SK-N-SH treated with all-trans-retinoic acid at 6 μM for 48 hours (cell line): ENCODE measurements at regions not wholly inside any gene's neighbourhood (a gene's known extent, or its start where the extent isn't known, plus 50 kb on each side); places are given as distances from the start of the nearest gene placed in this dataset.

Experiments used
- ATAC-seq: fragments of 200-7000 bp; cut with Tn5 transposase; 3 replicates; pipeline ENCODE4 v1.9.1; 2020; ENCODE audit warnings: mild to moderate bottlenecking, moderate library complexity
- ARNTL ChIP-seq: fragments of 450-650 bp; formaldehyde crosslinking; IDR thresholded peaks from 2 replicates; pipeline ENCODE4 v1.5.0; 2020; ENCODE audit warnings: low read depth, mild to moderate bottlenecking, moderate library complexity, borderline replicate concordance
- BACH2 ChIP-seq: fragments of 250-450 bp; sonication (Bioruptor Pico); IDR thresholded peaks from 2 replicates; pipeline ENCODE4 v1.9.0; 2021; ENCODE audit warnings: mild to moderate bottlenecking, borderline replicate concordance
- CREB5 ChIP-seq: fragments of 250-450 bp; sonication (Bioruptor Pico); IDR thresholded peaks from 2 replicates; pipeline ENCODE4 v1.5.1; 2020; ENCODE audit warnings: low read depth, mild to moderate bottlenecking, moderate library complexity
- CSDC2 ChIP-seq: fragments of 250-450 bp; sonication (Bioruptor Pico); IDR thresholded peaks from 2 replicates; pipeline ENCODE4 v1.5.0; 2020; ENCODE audit warnings: mild to moderate bottlenecking, moderate library complexity
- CSRNP3 ChIP-seq: fragments of 250-450 bp; sonication (Bioruptor Pico); IDR thresholded peaks from 2 replicates; pipeline ENCODE4 v1.5.1; 2021; ENCODE audit warnings: mild to moderate bottlenecking, moderate library complexity
- ESRRG ChIP-seq: fragments of 250-450 bp; sonication (Bioruptor Pico); IDR thresholded peaks from 2 replicates; pipeline ENCODE4 v1.6.1; 2021; ENCODE audit warnings: mild to moderate bottlenecking
- GLIS3 ChIP-seq: fragments of 250-450 bp; sonication (Bioruptor Pico); IDR thresholded peaks from 2 replicates; pipeline ENCODE4 v1.5.0; 2020; ENCODE audit warnings: mild to moderate bottlenecking, moderate library complexity
- ISL1 ChIP-seq: fragments of 250-450 bp; sonication (Bioruptor Pico); IDR thresholded peaks from 2 replicates; pipeline ENCODE4 v2.1.2; 2022; ENCODE audit warnings: mild to moderate bottlenecking, moderate library complexity
- OSR1 ChIP-seq: fragments of 250-450 bp; sonication (Bioruptor Pico); IDR thresholded peaks from 2 replicates; pipeline ENCODE4 v1.8.0; 2022; ENCODE audit warnings: moderate library complexity, mild to moderate bottlenecking, inconsistent platforms
- PATZ1 ChIP-seq: fragments of 250-450 bp; sonication (Bioruptor Pico); IDR thresholded peaks from 2 replicates; pipeline ENCODE4 v1.8.0; 2020; ENCODE audit warnings: mild to moderate bottlenecking, moderate library complexity, borderline replicate concordance
- POU6F1 ChIP-seq: fragments of 250-450 bp; sonication (Bioruptor Pico); IDR thresholded peaks from 2 replicates; pipeline ENCODE4 v1.8.0; 2021; ENCODE audit warnings: low read depth, mild to moderate bottlenecking, moderate library complexity, borderline replicate concordance
- PPARA ChIP-seq: fragments of 250-450 bp; sonication (Bioruptor Pico); IDR thresholded peaks from 2 replicates; pipeline ENCODE4 v1.5.0; 2020; ENCODE audit warnings: mild to moderate bottlenecking, borderline replicate concordance
- RARB ChIP-seq: fragments of 250-450 bp; sonication (Bioruptor Pico); IDR thresholded peaks from 2 replicates; pipeline ENCODE4 v1.8.0; 2021; ENCODE audit warnings: mild to moderate bottlenecking, moderate library complexity
- SNAI2 ChIP-seq: fragments of 250-450 bp; sonication (Bioruptor Pico); IDR thresholded peaks from 2 replicates; pipeline ENCODE4 v1.5.0; 2020; ENCODE audit warnings: mild to moderate bottlenecking, moderate library complexity
- TCF4 ChIP-seq: fragments of 250-450 bp; sonication (Bioruptor Pico); IDR thresholded peaks from 2 replicates; pipeline ENCODE4 v1.8.0; 2021; ENCODE audit warnings: mild to moderate bottlenecking, moderate library complexity, borderline replicate concordance
- TOX ChIP-seq: fragments of 250-450 bp; sonication (Bioruptor Pico); IDR thresholded peaks from 2 replicates; pipeline ENCODE4 v1.8.0; 2021; ENCODE audit warnings: mild to moderate bottlenecking, moderate library complexity, borderline replicate concordance
- ZC3H10 ChIP-seq: fragments of 250-450 bp; sonication (Bioruptor Pico); IDR thresholded peaks from 2 replicates; pipeline ENCODE4 v1.5.1; 2021; ENCODE audit warnings: mild to moderate bottlenecking, moderate library complexity
- ZFP3 ChIP-seq: fragments of 250-450 bp; sonication (Bioruptor Pico); IDR thresholded peaks from 2 replicates; pipeline ENCODE4 v1.5.0; 2020; ENCODE audit warnings: mild to moderate bottlenecking, moderate library complexity
- ZFP30 ChIP-seq: fragments of 450-650 bp; formaldehyde crosslinking; IDR thresholded peaks from 2 replicates; pipeline ENCODE4 v1.5.0; 2022; ENCODE audit warnings: mild to moderate bottlenecking, moderate library complexity
- ZNF565 ChIP-seq: fragments of 450-650 bp; formaldehyde crosslinking; conservative IDR thresholded peaks from 2 replicates; pipeline ENCODE4 v1.5.0; 2020; ENCODE audit warnings: low read depth, mild to moderate bottlenecking, moderate library complexity
- ZNF70 ChIP-seq: fragments of 450-650 bp; formaldehyde crosslinking; IDR thresholded peaks from 2 replicates; pipeline ENCODE4 v1.5.0; 2020; ENCODE audit warnings: mild to moderate bottlenecking, moderate library complexity
- ZNF8 ChIP-seq: fragments of 450-650 bp; formaldehyde crosslinking; IDR thresholded peaks from 2 replicates; pipeline ENCODE4 v1.5.0; 2020; ENCODE audit warnings: mild to moderate bottlenecking, moderate library complexity

- no peak for ATAC-seq
- TF ChIP-seq ZNF8 (no peak), ZC3H10 (CRISPR knock-in tag) (no peak), PATZ1 (CRISPR knock-in tag) (no peak), ARNTL (CRISPR knock-in tag) (no peak), BACH2 (CRISPR knock-in tag) (no peak), ESRRG (CRISPR knock-in tag) (no peak)
These were observed 107.7 kb upstream of the KYNU start for GRCh38 chr2:142769761-142770160.

- no peak for ATAC-seq
- TF ChIP-seq PATZ1 (CRISPR knock-in tag) (no peak), CREB5 (CRISPR knock-in tag) (no peak), POU6F1 (no peak), CSRNP3 (CRISPR knock-in tag) (no peak), CSDC2 (no peak), ESRRG (CRISPR knock-in tag) (no peak), ZNF8 (no peak)
These were observed 109.6 kb upstream of the KYNU start for GRCh38 chr2:142767847-142768246.

- no peak for TF ChIP-seq ARNTL (CRISPR knock-in tag)
- no peak for TF ChIP-seq CREB5 (CRISPR knock-in tag)
- no peak for TF ChIP-seq PPARA (CRISPR knock-in tag)
- TF ChIP-seq ZFP3 (CRISPR knock-in tag): no peak
- TF ChIP-seq RARB (CRISPR knock-in tag): no peak
- TF ChIP-seq ESRRG (CRISPR knock-in tag): no peak
- no peak for TF ChIP-seq TOX (CRISPR knock-in tag)
- no peak for TF ChIP-seq GLIS3
- TF ChIP-seq PATZ1 (CRISPR knock-in tag): no peak
- no peak for TF ChIP-seq OSR1 (CRISPR knock-in tag)
- no peak for TF ChIP-seq ZC3H10 (CRISPR knock-in tag)
- TF ChIP-seq ZNF8: no peak
- no peak for TF ChIP-seq ISL1 (CRISPR knock-in tag)
- TF ChIP-seq TCF4 (CRISPR knock-in tag): no peak
- no peak for TF ChIP-seq ZFP30 (CRISPR knock-in tag)
- no peak for TF ChIP-seq CSRNP3 (CRISPR knock-in tag)
- TF ChIP-seq ZNF565: no peak
- TF ChIP-seq ZNF70 (CRISPR knock-in tag): no peak
- no peak for TF ChIP-seq SNAI2 (CRISPR knock-in tag)
- no peak for ATAC-seq
These were observed 118.5 kb upstream of the KYNU start for GRCh38 chr2:142758973-142759372.
